NT2/D1 (cell line): ENCODE measurements at regions not wholly inside any gene's neighbourhood (a gene's known extent, or its start where the extent isn't known, plus 50 kb on each side); places are given as distances from the start of the nearest gene placed in this dataset.

Experiments
- SUZ12 ChIP-seq: IDR thresholded peaks from 2 replicates; pipeline ENCODE4 v1.6.1; 2011; ENCODE audit not compliant: insufficient read length, insufficient read depth; ENCODE audit errors: extremely low read depth
- YY1 ChIP-seq: IDR thresholded peaks from 2 replicates; pipeline ENCODE4 v1.6.1; 2011; ENCODE audit not compliant: insufficient read length, insufficient read depth

- TF ChIP-seq SUZ12 = no peak
- no peak for TF ChIP-seq YY1
These were observed 229.2 kb downstream of the ADAMTS15 start for GRCh38 chr11:130677486-130678153.
